ENCODE measurements at regions not wholly inside any gene's neighbourhood (a gene's known extent, or its start where the extent isn't known, plus 50 kb on each side); places are given as distances from the start of the nearest gene placed in this dataset.

DNA sequence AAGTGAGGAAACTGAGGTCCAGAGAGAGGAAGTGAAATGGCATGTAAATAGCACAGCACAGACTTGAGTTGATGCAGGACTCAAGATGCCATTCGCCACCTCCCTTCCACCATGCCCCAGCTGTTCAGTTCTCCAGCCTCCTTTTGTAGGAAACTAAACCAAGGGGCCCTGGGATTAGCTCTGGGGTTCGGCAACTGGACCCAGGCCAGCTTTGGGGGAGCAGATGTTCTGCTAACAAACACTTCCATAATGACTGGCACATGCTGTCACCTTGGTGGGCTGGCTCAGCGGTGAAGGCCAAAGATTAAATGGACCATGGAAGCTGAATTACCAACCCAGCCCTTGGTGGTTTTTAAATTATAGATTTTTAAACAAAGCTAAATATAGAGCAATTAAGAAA is 77.0 kb downstream of the IRX6 start:
- no peak for TF ChIP-seq POLR2A (IDR thresholded peaks at IDR 0.05; ENCODE audit: control extremely low read depth in 1 of 2, low read depth in 2 of 2, low read length in 2 of 2)
- no peak for TF ChIP-seq NANOG (IDR thresholded peaks at IDR 0.05; ENCODE audit: insufficient read depth, low read depth, low read length, poor library complexity, severe bottlenecking)
- TF ChIP-seq ASH2L (IDR thresholded peaks at IDR 0.05; ENCODE audit: low read length): no peak
- no peak for TF ChIP-seq GTF2F1 (IDR thresholded peaks at IDR 0.05; ENCODE audit: borderline replicate concordance, low read depth, low read length)
- no peaks in the 10 kb centered on the region for H3K4me1 ChIP-seq (replicated peaks in 1 of 4; ENCODE audit: control insufficient read depth in 3 of 4, insufficient read depth in 4 of 4, low read length in 3 of 4)
- no peak overlapping the region for H3K4me3 ChIP-seq (ENCODE audit: extremely low read depth in 1 of 4, insufficient read depth in 2 of 4, low read depth in 3 of 4, low read length in 4 of 4)
- no peak overlapping the region for H2BK12ac ChIP-seq (ENCODE audit: low read depth, low read length)
- H3K23me2 ChIP-seq (ENCODE audit: low read depth, low read length): no peaks in the 10 kb centered on the region; the same call in 1 of the 2 replicates
- H2AK5ac ChIP-seq (ENCODE audit: low read depth, low read length): no peak overlapping the region
- FAIRE-seq (no peak), DNase-seq (ENCODE audit: low read depth in 1 of 2, low spot score in 2 of 2) (no peak)
- H4K5ac ChIP-seq (ENCODE audit: insufficient read length, low read depth, low read length): no peak overlapping the region
- H3K9ac ChIP-seq (replicated peaks in 1 of 4; ENCODE audit: extremely low read depth in 1 of 4, low read depth in 3 of 4, low read length in 3 of 4): no peak overlapping the region
- H3K18ac ChIP-seq (ENCODE audit: extremely low read depth, low read length): no peak overlapping the region
- H3K36me3 ChIP-seq (ENCODE audit: control insufficient read depth in 2 of 4, insufficient read depth in 4 of 4, low read length in 3 of 4): no peaks in the 10 kb centered on the region
- H3K27ac ChIP-seq (ENCODE audit: low read depth, low read length): no peak overlapping the region
- no peak overlapping the region for H2AFZ ChIP-seq (ENCODE audit: low read length)
- H2BK20ac ChIP-seq (ENCODE audit: low read length): no peak overlapping the region
- POLR2A ChIA-PET (ENCODE audit: partially characterized antibody): no interaction called here
- no peak overlapping the region for H3K14ac ChIP-seq (ENCODE audit: insufficient read length)
- H3K23ac ChIP-seq (ENCODE audit: insufficient read length): no peak overlapping the region
- H3K9me3 ChIP-seq (ENCODE audit: insufficient read depth in 2 of 2, low read depth in 1 of 2, low read length in 1 of 2): no peaks in the 10 kb centered on the region
- no peaks in the 10 kb centered on the region for H3K79me2 ChIP-seq (ENCODE audit: control insufficient read depth in 1 of 2, insufficient read depth in 2 of 2, low read length in 2 of 2)
- H2BK5ac ChIP-seq (ENCODE audit: low read depth, low read length): no peak overlapping the region
- no peak overlapping the region for H4K91ac ChIP-seq (replicated peaks; ENCODE audit: insufficient read length, low read length)
- no peaks in the 10 kb centered on the region for H3K79me1 ChIP-seq (ENCODE audit: low read depth, low read length)
- no peak overlapping the region for H4K8ac ChIP-seq (ENCODE audit: extremely low read depth, insufficient read depth, low read length)
- no peak overlapping the region for H3K56ac ChIP-seq (replicated peaks; ENCODE audit: insufficient read length, low read depth, low read length)
- no peak overlapping the region for H3K4me2 ChIP-seq (ENCODE audit: insufficient read depth in 1 of 2, low read depth in 2 of 2, low read length in 2 of 2)
- no peak overlapping the region for H3K4ac ChIP-seq (replicated peaks; ENCODE audit: insufficient read length, low read depth, low read length)
- no peak overlapping the region for H2BK120ac ChIP-seq (replicated peaks; ENCODE audit: low read depth, low read length)
- no peaks in the 10 kb centered on the region for H3K27me3 ChIP-seq (replicated peaks in 1 of 4; ENCODE audit: control insufficient read depth in 3 of 4, extremely low read depth in 1 of 4, insufficient read depth in 3 of 4, low read length in 3 of 4)
- CTCF ChIA-PET (ENCODE audit: partially characterized antibody): interaction anchor here (0.8 to 1.0 kb wide), 2 partner anchors 20 to 64 kb away, joined by 3 to 4 read pairs; no protein-coding TSS in a partner anchor
- H4K20me1 ChIP-seq (replicated peaks in 1 of 2; ENCODE audit: control insufficient read depth in 1 of 2, insufficient read depth in 2 of 2, low read length in 2 of 2): no peaks in the 10 kb centered on the region
- 87% methylated on average over 3 of the region's 3 CpGs; no CpG with 5 or more reads in 1 of the 2 experiments for WGBS, 2 experiments (ENCODE audit: extremely low coverage in 1 of 2, insufficient coverage in 1 of 2, insufficient read length in 1 of 2, insufficient replicate concordance in 2 of 2, low coverage in 1 of 2, low lambda C conversion rate in 2 of 2, missing lambda C conversion rate in 1 of 2)
- no peak overlapping the region for H2BK15ac ChIP-seq (ENCODE audit: low read length)

All from H1 (cell line).